Heart left ventricle (tissue), 13 donors: ENCODE measurements at regions not wholly inside any gene's neighbourhood (a gene's known extent, or its start where the extent isn't known, plus 50 kb on each side); places are given as distances from the start of the nearest gene placed in this dataset.

Source experiments
- POLR2A ChIP-seq, 2 donors: fragments of 450-650 bp; IDR thresholded peaks; one replicate each; pipeline ENCODE4 v1.6.1; 2017; ENCODE audit warnings: antibody characterized with exemption in 2 of 2, mild to moderate bottlenecking in 2 of 2, moderate library complexity in 2 of 2
- TF ChIP-seq, protein P1 (sequence below), 12 donors: fragments of 200-600 bp; sonication (generic) in 4 of 12; IDR thresholded peaks; one replicate each; pipeline versions ENCODE4 v1.5.0 to v1.8.0; 2018 to 2022; ENCODE audit warnings: antibody characterized with exemption in 12 of 12, mild to moderate bottlenecking in 5 of 12
- donor health status: ischemic (EF 13 %, LVEDD 7.1; RV severe dilation, severe dysfunction).
- donor health status: DM: no; HTN: yes; CAD: no.
- donor health status: DM: no; HTN: no; CAD: no.
- donor health status: ischemic (EF 25% LVEDD 6.9; RV normal size, moderate dysfunction).
- donor health status: ischemic (EF 25% LVEDD 5.7; RV mildly dilated, moderate dysfunction).
- donor health status: ischemic (EF 35%, LVEDD 5.7; RV mildly dilated, moderate dysfunction).
- donor health status: nonischemic (EF 11% LVEDD 7.7; RV severe dilation, severe dysfunction).
- donor health status: DM: yes; HTN: yes; CAD: no.
- donor health status: PGD.
- donor health status: ischemic (EF 29% LVEDD 5.4; RV normal size, mild dysfunction).
- donor health status: nonischemic (EF 23%, LVEDD 6.1; RV moderate dilation, normal function).

DNA sequence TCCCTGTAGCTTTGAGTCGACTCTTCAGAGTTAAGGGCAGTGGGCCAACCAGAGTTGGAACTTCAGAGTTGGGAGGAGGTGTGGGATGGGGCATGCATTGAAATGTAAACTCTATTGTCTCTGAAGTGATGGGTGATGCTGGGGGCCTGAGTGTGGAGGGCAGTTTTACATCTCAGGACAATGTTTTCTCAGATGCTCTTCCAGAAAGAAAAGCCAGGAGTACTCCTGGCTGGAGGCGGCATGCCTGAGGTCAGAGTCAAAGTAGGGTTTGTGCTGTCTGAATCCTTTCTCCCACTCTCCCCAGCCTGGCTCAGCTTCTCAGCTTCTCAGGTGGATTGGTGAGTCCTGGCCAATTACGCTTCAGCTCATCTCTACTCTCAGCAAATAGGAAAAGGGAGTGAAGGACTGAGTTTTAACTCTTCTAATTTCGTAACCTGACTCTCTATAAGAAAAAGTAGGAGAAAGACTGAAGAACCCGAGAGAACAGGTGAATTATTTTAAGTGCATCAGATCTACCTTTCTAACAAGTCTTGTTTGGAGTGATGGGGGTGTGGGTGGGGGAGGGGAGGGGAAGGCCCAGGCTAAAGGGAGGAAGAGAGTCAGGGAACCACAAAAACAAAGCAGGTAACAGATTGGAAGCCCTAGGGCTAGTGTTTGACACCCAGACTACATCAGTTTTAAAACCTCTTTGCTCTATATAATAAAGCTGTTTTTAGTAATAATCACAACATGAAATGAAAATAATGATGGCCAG lies 107.5 kb upstream of the PELI1 start:
- TF ChIP-seq, protein P1, sequence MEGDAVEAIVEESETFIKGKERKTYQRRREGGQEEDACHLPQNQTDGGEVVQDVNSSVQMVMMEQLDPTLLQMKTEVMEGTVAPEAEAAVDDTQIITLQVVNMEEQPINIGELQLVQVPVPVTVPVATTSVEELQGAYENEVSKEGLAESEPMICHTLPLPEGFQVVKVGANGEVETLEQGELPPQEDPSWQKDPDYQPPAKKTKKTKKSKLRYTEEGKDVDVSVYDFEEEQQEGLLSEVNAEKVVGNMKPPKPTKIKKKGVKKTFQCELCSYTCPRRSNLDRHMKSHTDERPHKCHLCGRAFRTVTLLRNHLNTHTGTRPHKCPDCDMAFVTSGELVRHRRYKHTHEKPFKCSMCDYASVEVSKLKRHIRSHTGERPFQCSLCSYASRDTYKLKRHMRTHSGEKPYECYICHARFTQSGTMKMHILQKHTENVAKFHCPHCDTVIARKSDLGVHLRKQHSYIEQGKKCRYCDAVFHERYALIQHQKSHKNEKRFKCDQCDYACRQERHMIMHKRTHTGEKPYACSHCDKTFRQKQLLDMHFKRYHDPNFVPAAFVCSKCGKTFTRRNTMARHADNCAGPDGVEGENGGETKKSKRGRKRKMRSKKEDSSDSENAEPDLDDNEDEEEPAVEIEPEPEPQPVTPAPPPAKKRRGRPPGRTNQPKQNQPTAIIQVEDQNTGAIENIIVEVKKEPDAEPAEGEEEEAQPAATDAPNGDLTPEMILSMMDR (IDR thresholded peaks at IDR 0.05), result no peak
- no peak for TF ChIP-seq POLR2A (IDR thresholded peaks at IDR 0.05)
